Activated CD4-positive, alpha-beta T cell treated with anti-CD3 and anti-CD28 coated beads, Interleukin-2, Interleukin-4, amounts not matched to agents 100 ng/mL and 50 ng/mL, durations not matched to agents 16 hours and 8 hours (primary cell): ENCODE measurements at regions not wholly inside any gene's neighbourhood (a gene's known extent, or its start where the extent isn't known, plus 50 kb on each side); places are given as distances from the start of the nearest gene placed in this dataset.

Source experiments
- DNase-seq: peaks from one replicate; pipeline ENCODE4 v3.0.0-alpha.2; 2020; ENCODE audit warnings: low spot score

DNA sequence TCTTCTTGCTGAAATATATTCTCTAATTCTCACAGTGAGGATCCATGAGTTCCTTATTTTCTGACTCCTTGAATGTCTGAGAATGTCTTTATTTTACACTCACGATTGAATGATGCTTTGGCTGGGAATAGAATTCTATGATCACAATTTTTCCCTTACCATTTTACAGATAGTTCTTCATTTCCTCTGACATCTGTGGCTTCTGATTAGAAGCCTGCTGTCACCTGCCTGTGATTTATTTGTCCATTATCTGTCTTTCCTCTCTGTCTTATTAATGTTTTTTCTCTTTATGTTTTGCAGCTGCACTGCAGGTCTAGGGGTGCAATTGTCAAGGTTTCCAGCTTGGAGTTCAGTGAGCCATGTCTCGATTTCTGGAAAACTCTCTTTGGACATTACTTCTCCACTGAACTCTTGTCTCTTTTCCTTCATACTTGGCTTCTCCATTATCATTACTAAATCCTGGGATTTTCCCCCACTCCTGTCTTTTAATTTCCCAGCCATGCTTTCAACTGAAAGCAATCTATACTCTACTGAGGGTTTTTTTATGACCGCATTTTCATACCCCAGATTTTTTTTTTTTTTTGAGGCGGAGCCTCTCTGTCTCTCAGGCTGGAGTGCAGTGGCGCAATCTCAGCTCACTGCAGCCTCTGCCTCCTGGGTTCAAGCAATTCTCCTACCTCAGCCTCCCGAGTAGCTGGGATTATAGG, 85.8 kb upstream of the PRNP start:
- no peak for DNase-seq

GRCh38 chr20:4597215-4597614, 89.0 kb upstream of the PRNP start:
- DNase-seq, result no peak

GRCh38 chr20:4593149-4593525, 93.1 kb upstream of the PRNP start:
- DNase-seq, result no peak

GRCh38 chr20:4592316-4593148, 93.7 kb upstream of the PRNP start:
- DNase-seq, result peak; percentile 34

GRCh38 chr20:4591975-4592315, 94.3 kb upstream of the PRNP start:
- no peak for DNase-seq

GRCh38 chr20:4585758-4586157, 100.5 kb upstream of the PRNP start:
- DNase-seq, result no peak

DNA sequence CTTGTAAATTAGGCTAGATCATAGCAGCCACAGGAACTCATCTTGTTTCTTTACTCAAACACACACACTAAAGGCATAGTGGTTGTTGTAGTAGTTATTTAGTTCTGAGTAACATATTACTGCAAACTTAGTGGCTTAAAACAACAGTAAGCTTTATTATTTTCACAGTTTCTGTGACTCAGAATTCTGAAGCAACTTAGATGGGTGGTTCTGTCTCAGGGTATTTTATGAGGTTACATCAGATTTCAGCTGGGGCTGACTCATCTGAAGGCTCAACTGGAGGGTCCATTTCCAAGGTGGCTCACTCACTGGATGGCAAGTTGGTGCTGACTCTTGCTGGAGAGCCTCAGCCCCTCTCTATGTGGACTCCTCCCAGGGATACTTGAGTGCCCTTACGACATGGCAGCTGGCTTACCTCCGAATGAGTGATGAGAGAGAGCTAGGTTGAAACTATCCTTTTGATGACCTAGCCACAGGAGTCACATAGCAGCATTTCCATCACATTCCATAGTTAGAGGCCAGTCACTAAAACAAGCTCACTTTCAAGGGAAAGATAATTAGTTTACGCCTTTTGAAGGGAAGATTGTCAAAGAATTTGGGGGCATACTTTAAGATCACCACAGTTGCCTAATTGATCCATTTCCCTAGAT, 101.0 kb upstream of the PRNP start:
- DNase-seq, result no peak

- no peak for DNase-seq
These were observed 101.7 kb upstream of the PRNP start for GRCh38 chr20:4584510-4584909.

GRCh38 chr20:4581838-4582237, 104.4 kb upstream of the PRNP start:
- DNase-seq, result no peak

GRCh38 chr20:4578375-4578774, 107.9 kb upstream of the PRNP start:
- no peak for DNase-seq

DNA sequence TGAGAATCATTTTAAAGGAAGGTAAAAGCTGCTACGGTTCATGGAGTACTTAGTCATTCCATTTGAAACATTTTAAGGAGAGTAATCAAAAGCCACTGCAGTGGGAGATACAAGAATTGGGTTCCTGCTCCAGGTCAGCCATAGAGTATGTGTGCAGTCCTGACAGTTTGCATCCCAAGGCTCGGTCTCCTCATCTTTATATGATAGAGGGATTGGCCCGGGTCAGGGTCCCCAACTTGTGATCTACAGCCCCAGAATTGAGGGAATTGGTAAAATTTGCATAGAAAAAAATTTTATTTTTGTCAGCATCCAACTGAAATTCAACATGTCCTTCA, 111.9 kb upstream of the PRNP start:
- no peak for DNase-seq

GRCh38 chr20:4573564-4574355, 112.5 kb upstream of the PRNP start:
- DNase-seq, result no peak

DNA sequence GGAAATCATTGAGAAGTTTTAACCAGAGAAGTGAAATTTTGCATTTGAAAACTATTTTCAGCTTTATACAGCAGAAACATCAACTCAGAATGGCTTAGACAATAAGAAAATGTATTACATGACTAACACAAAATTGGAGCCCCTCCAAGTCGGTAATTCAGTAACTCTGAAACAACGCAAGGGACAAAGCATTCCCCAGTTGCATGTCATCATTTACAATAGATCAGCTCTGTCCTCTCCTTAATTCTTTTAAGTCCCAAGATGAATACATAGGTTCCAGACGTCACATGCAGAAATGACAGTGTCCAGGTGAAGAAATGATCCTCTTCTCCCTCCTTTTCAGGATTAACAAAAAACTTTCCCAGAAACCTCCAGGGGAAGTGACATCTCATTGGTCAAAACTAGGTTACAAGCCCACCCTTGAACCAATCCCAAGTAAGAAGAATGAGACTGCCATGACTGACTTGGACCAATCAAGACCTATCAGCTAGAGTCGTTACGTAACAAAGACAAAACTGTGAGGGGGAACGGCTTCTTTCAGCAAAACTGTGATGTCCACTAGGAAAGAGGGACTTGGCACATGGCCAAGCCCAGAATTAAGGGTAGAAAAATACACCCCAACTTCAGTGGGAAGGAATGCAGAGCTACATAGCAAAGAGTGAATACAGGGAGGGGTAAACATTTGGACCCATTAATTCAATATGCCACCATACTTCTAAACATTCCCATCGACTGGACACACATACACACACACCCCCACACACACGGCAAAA, 114.3 kb upstream of the PRNP start:
- no peak for DNase-seq

DNA sequence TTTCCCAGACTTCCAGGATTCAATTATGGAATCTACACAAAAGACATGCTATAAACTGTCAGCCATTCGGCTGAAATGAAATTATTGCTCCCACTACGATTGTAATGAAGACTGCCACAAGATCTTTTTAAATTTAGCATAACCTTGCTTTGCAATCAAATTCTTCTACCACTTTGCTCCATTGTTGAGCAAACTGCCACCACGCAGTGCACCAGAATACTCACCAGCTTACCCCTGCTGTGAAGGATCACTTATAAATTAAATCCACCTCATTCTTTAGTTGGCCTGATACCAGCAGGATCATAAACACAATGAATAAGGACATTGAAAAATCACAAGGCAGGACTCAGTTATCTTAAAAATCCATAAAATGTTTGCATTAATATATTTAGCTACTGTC, 116.4 kb upstream of the PRNP start:
- no peak for DNase-seq

GRCh38 chr20:4569092-4569491, 117.2 kb upstream of the PRNP start:
- no peak for DNase-seq

DNA sequence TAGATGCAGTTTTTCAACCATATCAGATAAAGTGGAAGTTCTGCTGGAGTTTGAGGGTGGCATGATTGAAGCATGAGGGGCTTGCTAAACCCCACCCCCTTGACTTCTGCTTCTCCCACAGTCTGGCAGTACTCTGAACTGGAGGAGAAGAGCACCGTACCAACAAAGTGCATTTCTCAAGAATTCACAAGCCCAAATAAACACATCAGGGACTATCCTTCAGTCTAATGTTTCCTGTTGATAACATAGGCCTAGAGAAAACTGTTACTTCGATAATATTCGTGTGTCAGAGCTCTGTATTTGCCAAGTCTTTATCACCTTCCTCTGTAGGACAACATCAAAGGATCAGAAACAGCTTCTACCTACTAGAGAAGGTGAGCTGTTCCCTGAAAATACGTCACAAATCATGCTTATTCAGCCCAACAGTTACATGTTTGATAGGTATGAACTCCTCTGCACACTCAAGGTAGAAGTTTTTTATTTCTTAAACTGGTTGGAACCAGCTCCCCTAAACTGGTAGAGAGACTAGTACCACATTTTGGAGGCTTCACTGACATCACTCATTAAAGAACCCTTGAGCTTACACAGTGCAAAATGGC, 117.8 kb upstream of the PRNP start:
- DNase-seq, result no peak

- no peak for DNase-seq
These were observed 119.1 kb upstream of the PRNP start for GRCh38 chr20:4567170-4567569.

DNA sequence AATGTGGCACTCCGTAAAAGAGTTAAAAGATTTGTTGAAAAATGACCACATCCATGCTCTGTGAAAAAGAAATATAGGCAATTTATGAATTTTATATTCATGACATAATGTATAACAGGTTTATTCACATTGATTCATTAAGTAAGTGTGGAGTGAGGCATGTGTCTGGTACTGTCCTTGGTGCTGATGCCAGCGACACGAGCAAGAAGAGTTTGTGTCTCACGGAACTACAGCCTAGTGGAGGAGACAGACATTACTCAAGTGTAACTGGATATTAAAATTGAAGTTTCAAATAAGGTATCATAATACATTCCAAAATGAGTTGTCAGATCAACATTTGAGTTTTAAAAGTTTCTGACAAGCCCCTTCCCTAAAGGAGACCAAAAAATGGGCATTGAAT, 122.7 kb upstream of the PRNP start:
- peak; percentile 5 for DNase-seq

DNA sequence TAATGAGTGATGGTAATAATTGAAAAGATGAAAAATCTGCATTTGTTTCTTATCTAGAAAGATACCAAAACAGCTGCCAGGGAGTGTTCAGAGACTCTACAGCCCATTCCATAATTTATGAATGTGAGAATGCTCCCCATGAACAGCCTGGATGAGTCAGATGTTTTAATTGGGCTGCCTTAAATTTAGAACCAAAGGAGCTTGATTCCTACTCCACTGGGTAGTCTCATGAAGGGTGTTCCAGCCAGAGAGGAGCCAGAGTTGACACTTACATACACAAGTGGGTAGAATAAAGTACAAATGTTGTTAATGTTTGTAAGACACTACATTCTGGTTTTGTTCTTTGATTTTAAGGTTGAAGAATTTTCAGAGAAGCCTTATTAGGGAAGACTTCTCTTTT, 123.2 kb upstream of the PRNP start:
- no peak for DNase-seq

- no peak for DNase-seq
These were observed 125.6 kb upstream of the PRNP start for GRCh38 chr20:4560667-4561066.

- DNase-seq, result no peak
These were observed 126.3 kb upstream of the PRNP start for GRCh38 chr20:4559906-4560305.
